OCI-LY7 (cell line): ENCODE measurements at regions not wholly inside any gene's neighbourhood (a gene's known extent, or its start where the extent isn't known, plus 50 kb on each side); places are given as distances from the start of the nearest gene placed in this dataset.

Experiments used
- BruUV-seq: library from RNA; stranded (reverse); fragments of 400-500 nt; replicated peaks from 2 replicates; lab custom pipeline; 2021; lab: Mats Ljungman, UMichigan
- CTCF ChIA-PET: fragments of 300-600 bp; sonication (Branson Sonifier 250); formaldehyde crosslinking; loops from one replicate; lab custom pipeline; 2022; ENCODE audit warnings: antibody characterized with exemption; ENCODE audit not compliant: unreplicated experiment; lab: Charles Lee
- POLR2A ChIA-PET: fragments of 300-600 bp; sonication (Branson Sonifier 250); formaldehyde crosslinking; loops from one replicate; lab custom pipeline; 2022; ENCODE audit warnings: antibody characterized with exemption; lab: Charles Lee
- DNase-seq: peaks from one replicate; pipeline ENCODE4 v3.0.0-alpha.2; 2015; ENCODE audit warnings: low spot score
- H2AFZ ChIP-seq: fragments of 200-600 bp; sonication (generic), shearing (Covaris generic); 2 replicates; pipeline ENCODE4 v1.6.1; 2014; ENCODE audit warnings: mild to moderate bottlenecking, antibody characterized with exemption, low read length, moderate library complexity
- H3K27ac ChIP-seq: fragments of 200-600 bp; sonication (generic); 2 replicates; pipeline ENCODE4 v1.5.1; 2014; ENCODE audit warnings: mixed run types, low read depth, mild to moderate bottlenecking, moderate library complexity, low read length, inconsistent platforms; ENCODE audit not compliant: poor library complexity, severe bottlenecking
- H3K36me3 ChIP-seq: fragments of 200-600 bp; sonication (generic); 2 replicates; pipeline ENCODE4 v1.6.1; 2014; ENCODE audit warnings: mild to moderate bottlenecking, antibody characterized with exemption, low read length, moderate library complexity, mixed read lengths; ENCODE audit not compliant: insufficient read depth
- H3K4me1 ChIP-seq: fragments of 200-600 bp; sonication (generic); 2 replicates; pipeline ENCODE4 v1.5.1; 2014; ENCODE audit warnings: mild to moderate bottlenecking, low read length; ENCODE audit not compliant: insufficient read depth, poor library complexity, severe bottlenecking
- H3K4me2 ChIP-seq: fragments of 200-600 bp; sonication (generic); 2 replicates; pipeline ENCODE4 v1.6.1; 2014; ENCODE audit warnings: mild to moderate bottlenecking, low read length
- H3K4me3 ChIP-seq: fragments of 200-600 bp; sonication (generic); 2 replicates; pipeline ENCODE4 v1.5.1; 2014; ENCODE audit warnings: mild to moderate bottlenecking, low read depth, low read length; ENCODE audit not compliant: poor library complexity, severe bottlenecking
- H3K79me2 ChIP-seq: fragments of 200-600 bp; sonication (generic); 2 replicates; pipeline ENCODE4 v1.6.1; 2016; ENCODE audit warnings: low read depth, mild to moderate bottlenecking, low read length, moderate library complexity, mixed read lengths; ENCODE audit not compliant: insufficient read depth
- H3K9me2 ChIP-seq: fragments of 200-600 bp; sonication (generic); 2 replicates; pipeline ENCODE4 v1.6.1; 2016; ENCODE audit warnings: mild to moderate bottlenecking, low read length, mixed read lengths; ENCODE audit not compliant: insufficient read depth
- H3K9me3 ChIP-seq: fragments of 200-600 bp; sonication (generic); 2 replicates; pipeline ENCODE4 v1.6.1; 2014; ENCODE audit warnings: mild to moderate bottlenecking, mixed run types, low read length, mixed read lengths
- H4K20me1 ChIP-seq: fragments of 200-600 bp; sonication (generic); 2 replicates; pipeline ENCODE4 v1.6.1; 2014; ENCODE audit warnings: mild to moderate bottlenecking, antibody characterized with exemption, low read length, moderate library complexity, mixed read lengths; ENCODE audit not compliant: insufficient read depth
- CTCF ChIP-seq: fragments of 200-600 bp; sonication (generic); conservative IDR thresholded peaks from 2 replicates; pipeline ENCODE4 v1.5.1; 2014; ENCODE audit warnings: mild to moderate bottlenecking, antibody characterized with exemption, low read length, moderate library complexity, mixed read lengths
- EZH2phosphoT487 ChIP-seq: fragments of 200-600 bp; sonication (generic); IDR thresholded peaks from 2 replicates; pipeline ENCODE4 v1.6.1; 2018; ENCODE audit warnings: low read depth, borderline replicate concordance, mild to moderate bottlenecking, mixed run types, antibody characterized with exemption, low read length, moderate library complexity, mixed read lengths
- intact Hi-C: fragments of 100-400 bp; cut with micrococcal nuclease; formaldehyde crosslinking; loops from one replicate; pipeline ENCODE4 v1.10.0; 2022; ENCODE audit not compliant: unreplicated experiment

DNA sequence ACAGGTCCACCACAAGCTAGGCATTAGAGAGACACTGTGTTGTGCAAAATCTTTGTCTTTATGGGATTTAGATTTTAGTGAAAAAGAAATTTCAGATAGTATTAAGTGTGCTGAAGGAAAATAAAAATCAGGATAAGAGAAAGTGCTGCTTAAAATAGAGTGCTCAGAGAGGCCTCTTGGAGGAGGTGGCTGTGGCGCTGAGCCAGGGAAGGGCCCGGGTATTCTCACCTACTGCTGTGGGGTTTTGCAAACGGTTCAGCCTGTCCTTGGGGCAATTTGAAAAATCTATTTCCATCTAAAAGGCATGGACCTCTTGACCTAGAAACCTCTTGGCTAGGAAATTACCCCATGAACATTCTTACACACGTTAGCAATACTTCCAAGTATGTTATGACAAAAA, 267.7 kb downstream of the TJP1 start:
- no TSS peak for BruUV-seq
- H2AFZ ChIP-seq = no peak overlapping the region
- no peaks in the 10 kb centered on the region for H3K36me3 ChIP-seq

GRCh38 chr15:29550834-29551465, 271.3 kb downstream of the TJP1 start:
- H3K79me2 ChIP-seq = no peaks in the 10 kb centered on the region
- POLR2A ChIA-PET = no interaction called here
- TF ChIP-seq EZH2phosphoT487 = no peak
- no peak for TF ChIP-seq CTCF
- no TSS peak for BruUV-seq
- H2AFZ ChIP-seq = no peak overlapping the region
- no peak overlapping the region for H3K27ac ChIP-seq
- no peaks in the 10 kb centered on the region for H3K9me2 ChIP-seq
- no peaks in the 10 kb centered on the region for H3K4me1 ChIP-seq
- H3K9me3 ChIP-seq = no peaks in the 10 kb centered on the region
- no peak overlapping the region for H3K4me2 ChIP-seq
- no peaks in the 10 kb centered on the region for H4K20me1 ChIP-seq
- H3K4me3 ChIP-seq = no peak overlapping the region
- no peaks in the 10 kb centered on the region for H3K36me3 ChIP-seq
- CTCF ChIA-PET = interaction anchor here (0.5 kb wide), 1 partner anchor 53 kb away, joined by 3 read pairs; no protein-coding TSS in a partner anchor
- intact Hi-C loops = no loop called here
- DNase-seq = no peak

More for the DNA sequence above, 267.7 kb downstream of the TJP1 start:
- Histone ChIP-seq H3K27ac (no peak overlapping the region), H3K9me3 (no peaks in the 10 kb centered on the region), H3K4me1 (no peaks in the 10 kb centered on the region), H3K4me3 (no peak overlapping the region), H3K4me2 (no peak overlapping the region), H3K79me2 (no peaks in the 10 kb centered on the region), H3K9me2 (no peaks in the 10 kb centered on the region), H4K20me1 (no peaks in the 10 kb centered on the region)
- ChIA-PET POLR2A (no interaction called here), CTCF (no interaction called here)
- DNase-seq = no peak
- intact Hi-C loops = no loop called here
- TF ChIP-seq EZH2phosphoT487 (no peak), CTCF (no peak)

GRCh38 chr15:29548006-29548405, 274.3 kb downstream of the TJP1 start:
- Histone ChIP-seq H3K9me3 (no peaks in the 10 kb centered on the region), H3K4me1 (no peaks in the 10 kb centered on the region), H2AFZ (no peak overlapping the region), H3K4me3 (no peak overlapping the region), H3K79me2 (no peaks in the 10 kb centered on the region), H3K4me2 (no peak overlapping the region), H3K9me2 (no peaks in the 10 kb centered on the region), H3K36me3 (no peaks in the 10 kb centered on the region), H3K27ac (no peak overlapping the region), H4K20me1 (no peaks in the 10 kb centered on the region)
- no TSS peak for BruUV-seq
- no peak for TF ChIP-seq EZH2phosphoT487
- CTCF ChIA-PET = no interaction called here
- intact Hi-C loops = no loop called here
- DNase-seq = no peak
- POLR2A ChIA-PET = interaction anchor here (0.7 kb wide), 1 partner anchor 268 kb away, joined by 3 read pairs; no protein-coding TSS in a partner anchor
